GM19467 (cell line): ENCODE measurements at regions not wholly inside any gene's neighbourhood (a gene's known extent, or its start where the extent isn't known, plus 50 kb on each side); places are given as distances from the start of the nearest gene placed in this dataset.
"Not testable (repeated sequence)": the region's sequence is repeated elsewhere in the genome, so short reads cannot be mapped to it uniquely, and the experiment has no call there.

Source experiments
- ATAC-seq: cut with Tn5 transposase; IDR thresholded peaks from one replicate; pipeline ENCODE4 v1.9.1; 2021; ENCODE audit warnings: mild to moderate bottlenecking, moderate library complexity; ENCODE audit not compliant: unreplicated experiment

DNA sequence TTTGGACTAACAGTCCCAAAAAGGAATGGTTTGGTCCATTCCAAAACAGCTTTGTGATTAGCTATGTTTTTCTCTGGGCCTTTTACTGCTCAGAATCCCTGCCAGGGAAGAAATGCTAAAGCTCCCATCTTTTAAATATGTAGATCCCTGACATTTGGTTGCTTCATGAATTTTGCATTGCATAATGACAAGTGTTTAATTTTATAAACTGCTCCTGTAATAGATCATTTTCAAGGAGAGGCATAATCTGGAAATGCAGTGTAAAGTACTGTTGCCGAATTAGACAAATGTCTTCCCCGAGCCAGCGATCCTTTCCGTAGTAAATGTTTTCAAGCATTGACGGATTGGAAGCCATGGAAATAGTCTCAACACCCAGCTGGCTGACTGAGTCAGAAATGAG, 291.3 kb upstream of the PRKD1 start:
- no peak for ATAC-seq

DNA sequence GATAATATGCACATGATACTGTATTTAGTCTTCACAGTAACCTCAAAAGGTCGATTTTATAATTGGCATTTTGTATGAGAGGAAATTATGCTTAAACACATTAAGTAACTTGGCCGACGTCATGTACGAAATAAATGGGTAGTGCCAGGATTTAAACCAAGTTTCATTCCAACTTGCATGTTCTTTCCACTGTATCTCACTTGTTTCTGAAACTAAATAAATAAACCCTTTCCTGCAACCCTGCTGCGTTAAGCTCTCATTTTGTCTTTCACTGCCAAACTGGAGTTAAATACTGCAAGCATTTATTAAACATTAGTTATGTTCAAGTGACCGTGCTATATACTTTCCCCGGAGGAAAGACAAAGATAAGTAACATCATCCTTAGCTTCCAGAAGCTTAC, 293.9 kb upstream of the PRKD1 start:
- ATAC-seq = no peak

DNA sequence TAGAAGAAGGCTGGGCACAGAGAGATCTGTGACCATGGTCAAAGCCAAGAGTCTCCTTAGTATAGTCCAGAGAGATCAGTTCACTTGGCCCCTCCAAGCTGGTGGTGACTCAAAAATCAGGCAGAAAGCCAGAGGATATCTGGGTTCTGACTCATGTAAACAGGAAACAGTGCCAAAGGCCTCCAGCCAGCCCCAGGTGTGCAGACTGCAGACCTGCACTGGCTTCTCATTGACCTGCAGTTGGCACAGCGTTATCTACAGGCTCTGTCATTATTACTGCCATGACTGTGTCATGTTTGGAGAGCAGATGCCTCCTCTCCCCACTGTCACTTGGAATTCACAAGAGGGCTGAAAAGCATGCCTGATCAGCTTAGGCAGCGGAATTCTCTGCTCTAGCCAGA, 295.7 kb upstream of the PRKD1 start:
- no peak for ATAC-seq

DNA sequence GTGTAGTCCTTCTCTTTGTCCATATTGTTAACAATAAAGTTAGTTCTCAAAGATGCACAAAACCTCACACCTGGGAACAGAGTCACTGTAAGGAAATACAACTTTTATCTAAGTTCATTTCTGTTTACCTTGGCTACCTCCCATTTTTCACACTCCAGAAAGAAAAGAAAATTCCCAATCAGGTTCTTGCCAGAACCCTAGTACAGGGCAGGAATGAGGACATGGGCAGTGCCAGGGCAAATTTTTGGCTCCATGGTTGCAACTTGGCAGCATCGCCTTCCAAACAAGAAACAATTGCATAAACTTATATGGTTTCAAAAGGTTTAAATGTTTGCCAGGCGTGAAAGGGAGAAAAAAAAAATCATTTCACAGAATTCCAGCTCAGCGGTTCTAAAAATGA, 296.3 kb upstream of the PRKD1 start:
- no peak for ATAC-seq

DNA sequence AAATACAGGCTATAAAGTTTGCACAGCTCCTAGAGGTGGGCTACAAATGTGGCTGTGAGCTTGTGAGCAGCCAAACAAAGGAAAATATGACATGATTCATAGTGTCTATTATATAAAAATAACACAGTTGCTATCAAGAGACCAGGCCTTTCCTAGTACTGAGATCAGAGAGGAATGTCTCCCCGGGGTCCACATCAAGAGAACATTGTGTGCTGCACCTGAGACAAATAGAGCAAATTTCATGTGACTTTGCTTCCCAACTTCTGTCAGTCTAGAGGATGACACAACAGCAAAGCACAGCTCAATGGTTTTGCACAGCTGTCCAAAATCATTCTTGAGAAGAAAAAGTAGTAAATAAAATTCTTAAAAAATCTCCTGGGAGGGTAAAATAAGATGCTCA, 297.5 kb upstream of the PRKD1 start:
- ATAC-seq = no peak

DNA sequence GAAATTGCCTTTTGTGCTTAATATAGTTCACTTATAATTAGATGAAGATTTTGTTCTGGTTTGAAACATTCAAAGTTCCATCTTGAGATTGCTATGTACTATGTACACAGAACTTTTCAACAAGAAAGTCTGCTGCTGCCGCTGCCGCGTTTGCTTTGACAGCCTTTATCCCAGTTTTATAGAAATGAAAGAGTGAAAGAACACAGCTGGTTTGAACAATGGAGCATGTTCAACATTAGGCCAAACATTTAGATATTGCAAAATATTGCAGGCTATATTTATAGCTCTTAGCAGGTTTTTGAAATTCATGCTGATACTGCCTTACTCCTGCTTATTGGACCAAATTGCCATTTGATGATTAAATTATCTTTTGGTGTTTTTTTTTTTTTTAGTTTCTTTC, 299.8 kb upstream of the PRKD1 start:
- no peak for ATAC-seq

DNA sequence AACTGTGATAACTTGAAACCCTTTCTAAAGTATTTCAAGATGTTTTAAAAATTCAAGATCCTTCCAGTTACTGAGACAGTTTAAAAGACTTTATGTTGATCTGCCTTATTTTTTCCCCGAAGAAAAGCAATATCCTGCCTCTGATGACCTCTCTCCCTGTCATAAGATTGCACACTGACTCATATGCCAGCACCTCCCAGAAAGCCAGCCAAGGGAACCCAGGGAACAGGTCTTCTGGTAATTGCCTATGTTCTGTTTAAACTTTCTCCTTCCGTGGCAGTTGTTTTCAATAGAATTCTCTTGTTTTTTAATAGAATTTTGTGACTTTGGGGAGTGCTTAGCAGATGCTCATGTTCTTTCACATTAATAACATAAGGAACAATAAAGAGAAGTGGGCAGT, 300.2 kb upstream of the PRKD1 start:
- no peak for ATAC-seq

DNA sequence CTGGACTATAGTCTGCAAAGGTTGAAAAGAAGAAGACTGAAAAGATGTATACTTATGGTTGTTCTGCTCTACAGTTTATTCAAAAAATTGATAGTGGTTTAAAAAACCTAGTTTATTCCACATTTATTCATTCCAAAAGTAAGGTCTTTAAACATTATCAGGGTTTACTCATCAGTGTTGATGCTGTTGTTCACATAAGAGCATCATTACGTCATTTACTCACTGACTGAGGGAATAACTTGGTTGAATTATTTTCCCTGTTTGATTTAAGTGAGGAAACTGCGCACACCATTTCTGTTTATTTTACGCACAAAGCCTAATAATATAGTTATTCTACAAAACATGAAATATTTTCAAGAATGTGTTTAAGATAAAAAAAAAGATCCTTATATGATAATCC, 303.1 kb upstream of the PRKD1 start:
- ATAC-seq = no peak

DNA sequence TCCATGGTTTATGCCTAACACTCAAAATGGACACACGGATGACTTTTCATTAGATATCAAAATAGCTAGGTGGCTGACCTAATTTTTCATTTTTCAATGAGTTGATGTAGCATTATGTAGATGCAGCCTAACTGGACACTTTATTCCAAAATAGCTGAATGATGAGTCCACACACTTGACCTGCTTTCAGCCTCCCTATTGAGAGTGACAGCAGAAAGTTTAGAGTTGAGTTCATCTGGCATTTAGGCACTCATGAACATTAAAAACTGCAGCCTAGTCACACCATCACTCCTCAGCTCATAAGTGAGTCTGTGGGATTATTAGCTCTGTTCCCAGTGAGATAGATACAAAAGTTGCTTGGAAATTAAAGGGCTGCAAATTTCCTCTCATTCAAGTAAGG, 307.3 kb upstream of the PRKD1 start:
- no peak for ATAC-seq

DNA sequence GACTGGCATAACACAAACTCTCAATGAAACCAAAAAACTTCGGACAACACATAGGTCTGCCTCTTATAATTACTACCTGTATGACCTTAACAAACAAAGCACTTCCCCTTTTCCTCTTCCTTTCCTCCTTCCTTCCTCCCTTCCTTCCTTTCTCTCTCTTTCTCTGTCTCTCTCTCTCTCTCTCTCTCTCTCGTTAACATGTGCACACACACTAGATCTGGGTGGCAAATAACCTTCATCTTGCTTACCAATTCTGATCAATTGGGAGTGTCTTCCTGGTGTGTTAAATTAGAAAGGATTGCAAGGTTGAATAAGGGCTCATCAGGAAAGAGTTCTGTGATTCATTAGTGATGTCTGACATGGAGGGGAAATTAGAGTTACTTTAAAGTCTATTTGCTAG, 307.8 kb upstream of the PRKD1 start:
- no peak for ATAC-seq

DNA sequence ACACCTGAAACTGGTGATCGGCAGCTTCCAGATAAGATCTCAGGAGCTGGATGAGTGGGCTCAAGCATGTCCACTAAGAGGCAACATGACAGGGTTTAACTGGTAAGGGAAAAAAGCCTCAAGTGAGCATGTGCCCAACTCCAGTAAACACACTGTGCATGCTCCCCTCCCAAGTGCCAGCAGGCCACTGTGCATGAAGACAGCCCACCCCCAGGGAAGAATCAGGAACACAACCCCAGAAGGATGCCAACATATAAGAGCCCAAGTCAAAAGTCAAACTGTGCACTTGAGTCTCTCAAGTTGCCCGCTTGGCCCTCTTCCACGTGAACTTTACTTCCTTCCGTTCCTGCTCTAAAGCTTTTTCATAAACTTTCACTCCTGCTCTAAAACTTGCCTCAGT, 311.3 kb upstream of the PRKD1 start:
- no peak for ATAC-seq

DNA sequence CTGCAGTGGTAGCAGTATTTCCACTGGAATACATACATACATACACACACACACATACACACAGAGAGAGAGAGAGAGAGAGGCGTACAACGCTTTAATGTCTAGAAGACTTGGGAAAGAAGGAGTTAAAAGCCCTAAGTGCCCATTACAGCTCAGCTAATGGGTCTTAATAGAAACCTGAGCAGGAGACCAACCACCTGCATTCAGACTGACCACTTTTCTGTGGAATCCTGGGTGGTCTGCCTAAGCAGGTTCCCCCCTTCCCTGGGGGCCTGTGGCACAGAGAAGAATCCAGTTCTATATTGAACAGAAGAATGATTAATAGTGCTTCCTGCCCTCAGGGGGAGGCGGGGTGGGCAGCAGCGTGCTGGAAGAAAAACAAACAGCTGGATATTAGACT, 312.4 kb upstream of the PRKD1 start:
- no peak for ATAC-seq

DNA sequence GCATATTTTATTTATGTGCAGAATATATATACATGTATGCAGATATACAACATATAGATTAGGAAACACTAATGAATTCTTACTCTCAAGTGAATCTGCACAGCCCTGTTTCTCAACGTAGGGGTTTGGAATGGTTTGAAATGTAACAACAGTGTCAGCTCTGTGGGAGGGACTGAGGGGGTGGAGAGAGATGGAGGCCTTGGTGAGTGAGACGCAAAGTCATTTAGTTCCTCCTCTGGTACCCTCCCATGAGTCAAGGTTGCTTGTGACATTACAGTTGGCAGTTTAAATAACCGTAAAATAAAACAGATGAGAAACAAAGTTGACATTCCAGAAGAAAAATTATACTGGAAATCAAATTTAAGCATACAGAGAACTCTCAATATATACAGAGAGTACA, 313.0 kb upstream of the PRKD1 start:
- no peak for ATAC-seq

DNA sequence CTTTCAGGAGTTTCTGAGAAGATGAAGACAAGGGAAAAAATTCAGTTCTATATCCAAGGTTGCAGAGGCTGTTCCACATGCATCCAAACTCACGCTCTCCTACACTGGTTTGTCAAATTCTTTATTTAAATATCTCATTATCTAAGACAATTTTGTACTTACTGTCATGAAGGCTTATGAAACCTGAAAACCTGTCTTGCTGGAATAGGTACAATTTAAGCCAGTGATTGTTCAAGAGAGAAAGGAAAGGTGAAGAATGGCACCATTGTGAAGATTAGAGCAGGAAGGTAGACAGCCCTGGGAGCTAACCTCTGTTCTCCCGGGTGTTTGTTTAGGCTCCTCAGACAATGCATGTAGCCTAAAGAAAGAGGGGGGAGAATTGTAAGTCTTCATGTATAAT, 315.1 kb upstream of the PRKD1 start:
- no peak for ATAC-seq

DNA sequence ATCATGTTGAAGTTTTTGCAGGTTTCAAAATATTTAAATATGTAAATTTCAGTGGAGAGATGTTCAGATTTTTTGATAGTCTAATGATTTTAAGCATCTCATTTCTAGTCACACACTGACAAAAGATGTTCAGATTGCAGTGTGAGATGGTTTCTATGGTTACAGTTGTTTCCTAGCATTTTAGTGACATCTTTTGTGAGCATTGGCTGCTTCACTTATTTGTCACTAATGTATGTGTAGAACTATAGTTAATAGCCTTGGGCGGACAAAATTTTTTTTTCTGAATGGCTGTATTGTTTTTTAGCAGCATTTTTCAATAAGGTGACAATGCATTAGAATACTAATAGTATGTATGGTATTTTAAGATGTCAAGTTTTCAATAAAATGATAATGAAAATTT, 315.6 kb upstream of the PRKD1 start:
- ATAC-seq = no peak

DNA sequence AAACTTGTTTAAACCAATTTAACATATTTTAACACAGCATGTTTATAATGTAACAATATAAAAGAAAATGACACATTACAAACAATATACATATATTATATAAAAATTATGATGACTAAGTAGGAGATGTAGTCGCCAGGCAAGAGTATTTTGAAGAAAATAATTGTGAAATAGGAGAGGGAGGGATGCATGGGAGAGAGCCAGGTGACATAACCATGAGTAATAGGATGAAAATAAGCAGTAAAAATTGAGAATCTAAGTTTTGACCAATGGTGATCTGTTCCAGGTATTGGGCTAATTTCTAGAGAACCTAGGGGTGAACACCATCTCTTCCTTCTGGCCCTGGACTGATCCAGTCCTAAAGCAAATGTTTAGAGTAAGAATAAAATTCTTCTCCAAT, 315.2 kb upstream of the G2E3 start:
- no peak for ATAC-seq

DNA sequence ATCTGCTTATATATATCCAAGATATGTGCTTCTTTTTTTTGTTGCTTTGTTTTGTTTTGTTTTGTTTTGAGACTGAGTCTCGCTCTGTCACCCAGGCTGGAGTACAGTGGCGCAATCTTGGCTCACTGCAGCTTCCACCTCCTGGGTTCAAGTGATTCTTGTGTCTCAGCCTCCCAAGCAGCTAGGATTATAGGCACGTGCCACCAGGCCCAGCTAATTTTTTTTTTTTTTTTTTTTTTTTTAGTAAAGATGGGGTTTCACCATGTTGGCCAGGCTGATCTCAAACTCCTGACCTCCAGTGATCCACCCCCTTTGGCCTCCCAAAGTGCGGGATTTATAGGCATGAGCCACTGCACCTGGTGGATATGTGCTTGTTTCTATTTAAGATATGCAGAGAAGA, 314.6 kb upstream of the G2E3 start:
- not testable (repeated sequence) for ATAC-seq

DNA sequence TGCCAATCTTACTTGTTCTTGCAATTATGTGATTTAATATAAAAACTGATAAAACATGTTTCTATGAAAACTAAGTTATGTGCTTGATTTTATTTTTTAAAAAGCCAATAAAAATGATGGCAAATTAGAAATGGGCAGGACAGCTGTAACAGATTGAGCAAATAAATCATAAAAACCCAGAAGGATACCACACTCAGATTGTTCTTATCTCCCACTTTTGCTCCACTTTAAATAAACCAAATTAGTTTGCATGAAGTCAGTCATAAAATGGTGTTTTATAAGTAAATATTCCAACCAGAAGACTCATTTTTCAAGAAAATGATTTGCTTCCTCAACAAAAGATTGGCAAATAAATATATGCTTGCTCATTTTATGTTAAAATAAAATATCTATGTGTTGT, 307.9 kb upstream of the G2E3 start:
- no peak for ATAC-seq

DNA sequence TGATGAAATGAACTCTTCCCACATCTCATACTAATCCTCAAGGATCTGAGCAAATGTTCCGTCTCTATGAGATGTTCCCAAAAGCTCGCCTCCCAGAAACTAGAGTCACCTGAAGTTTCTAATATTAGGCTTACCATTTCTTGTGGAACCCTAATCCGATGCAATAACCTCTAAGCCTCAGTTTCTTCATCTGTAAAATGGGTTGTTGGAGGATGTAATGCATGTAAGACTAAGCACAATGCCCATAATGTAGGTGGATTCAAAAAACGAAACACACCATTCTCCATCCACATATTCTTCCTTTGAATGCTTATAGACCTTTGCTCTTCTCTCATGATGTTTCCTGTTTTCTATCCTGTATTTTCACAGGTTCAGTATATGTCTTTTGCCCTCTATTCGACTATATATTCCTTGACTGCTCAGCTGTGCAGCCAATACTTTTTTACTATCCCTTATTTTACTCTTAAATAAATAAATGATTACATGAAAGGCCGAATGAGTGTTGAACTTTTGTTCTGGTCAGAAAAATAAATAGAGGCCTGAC, 307.3 kb upstream of the G2E3 start:
- no peak for ATAC-seq

DNA sequence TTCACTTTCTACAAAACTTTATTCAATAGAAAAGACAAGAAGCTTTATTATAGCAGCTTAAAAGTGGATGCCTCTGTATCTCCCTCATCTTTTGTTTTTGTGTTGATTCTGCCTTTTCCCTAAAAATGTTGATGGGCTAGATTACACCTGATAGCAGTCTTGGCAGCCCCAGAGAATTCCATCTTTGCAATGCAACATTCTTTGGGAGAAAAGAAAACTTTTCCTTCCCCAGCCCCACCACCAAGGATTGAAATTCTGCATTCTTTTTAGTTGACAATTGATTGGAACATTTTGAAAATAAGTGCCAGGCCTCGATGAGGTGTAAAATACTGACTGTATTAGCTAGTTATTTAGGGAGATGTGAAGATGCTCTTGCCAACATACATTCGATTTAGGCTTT, 306.8 kb upstream of the G2E3 start:
- ATAC-seq = no peak

DNA sequence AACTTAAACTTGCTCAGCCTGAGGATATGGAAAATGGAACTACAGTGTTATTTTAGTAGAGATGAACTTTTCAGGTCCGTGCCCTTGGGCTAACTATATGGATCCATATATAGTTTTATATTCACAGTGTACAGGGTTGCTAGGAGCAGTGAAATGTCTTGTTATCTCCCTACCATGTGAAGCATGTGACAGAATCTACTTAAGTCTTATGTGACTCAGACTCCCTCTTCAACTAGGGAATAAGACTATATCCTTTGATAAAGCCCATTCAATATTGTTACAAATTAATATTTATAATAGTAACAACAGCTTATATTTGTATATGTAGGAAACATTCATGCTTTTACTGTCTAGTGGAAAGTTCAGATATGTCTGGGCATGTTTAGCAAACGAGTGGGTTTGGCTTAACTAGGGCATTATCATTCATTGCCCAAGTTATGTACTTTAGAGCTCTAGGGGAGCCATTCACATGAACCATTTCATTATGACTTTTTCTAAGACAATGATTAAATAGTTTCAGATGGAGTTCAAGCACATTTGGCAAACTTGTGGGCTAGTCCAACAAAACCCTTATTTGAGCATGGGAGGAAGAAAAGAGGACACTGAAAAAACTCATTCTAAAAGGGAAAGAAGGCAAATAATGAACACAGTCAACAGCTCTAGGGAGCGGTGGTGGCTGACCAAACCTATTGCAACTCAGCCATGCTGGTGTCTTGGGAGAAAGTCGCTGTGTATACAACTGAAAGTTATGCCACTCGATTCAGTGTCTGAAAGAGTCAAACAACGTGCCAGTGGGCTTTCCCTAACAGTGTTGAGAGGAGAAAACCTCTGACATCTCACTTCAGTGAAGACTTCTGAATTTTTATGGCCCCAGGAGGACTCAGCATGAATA, 305.9 kb upstream of the G2E3 start:
- no peak for ATAC-seq

DNA sequence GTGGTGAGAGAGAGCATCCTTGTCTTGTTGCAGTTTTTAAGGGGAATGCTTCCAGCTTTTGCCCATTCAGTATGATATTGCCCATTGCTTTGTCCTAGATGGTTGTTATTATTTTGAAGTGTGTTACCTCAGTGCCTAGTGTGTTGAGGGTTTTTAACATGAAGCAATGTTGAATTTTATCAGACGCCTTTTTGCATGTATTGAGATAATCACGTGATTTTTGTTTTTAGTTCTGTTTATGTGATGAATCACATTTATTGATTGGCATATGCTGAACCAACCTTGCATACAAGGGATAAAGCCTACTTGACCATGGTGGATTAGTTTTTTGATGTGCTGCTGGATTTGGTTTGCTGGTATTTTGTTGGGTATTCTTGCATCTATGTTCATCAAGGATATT, 302.3 kb upstream of the G2E3 start:
- no peak for ATAC-seq
